Epithelial cell of esophagus (primary cell): ENCODE measurements at regions not wholly inside any gene's neighbourhood (a gene's known extent, or its start where the extent isn't known, plus 50 kb on each side); places are given as distances from the start of the nearest gene placed in this dataset.

Source experiments
- DNase-seq: peaks from one replicate; pipeline ENCODE4 v3.0.0; 2010; ENCODE audit warnings: low read depth
- H3K4me3 ChIP-seq: 2 replicates; pipeline ENCODE4 v1.5.1; 2011; ENCODE audit warnings: mild to moderate bottlenecking, low read length, control low read depth
- TF ChIP-seq, protein P1 (sequence below): IDR thresholded peaks from 2 replicates; pipeline ENCODE4 v1.5.1; 2011; ENCODE audit warnings: low read depth, mild to moderate bottlenecking, low read length, control low read depth, inconsistent platforms; ENCODE audit not compliant: insufficient read depth; ENCODE audit errors: missing control alignments

DNA sequence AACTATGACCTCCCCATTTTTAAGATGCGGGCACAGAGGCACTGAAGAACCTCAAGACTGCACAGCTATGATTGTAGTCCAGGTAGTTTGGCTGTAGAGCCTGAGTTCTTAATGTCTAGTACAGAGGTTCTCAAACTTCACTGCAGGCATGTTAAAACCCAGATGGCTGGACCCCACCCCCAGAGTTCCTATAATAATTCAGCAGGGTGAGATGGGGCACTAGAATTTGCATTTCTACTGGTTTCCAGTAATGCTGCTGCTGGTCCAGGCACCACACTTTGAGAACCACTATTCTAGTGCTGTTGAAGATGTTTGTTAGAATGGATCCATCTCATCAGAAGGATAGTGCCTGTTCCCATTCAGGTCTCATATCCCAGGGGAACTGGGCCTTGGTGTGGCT, 274.9 kb downstream of the ABHD5 start:
- H3K4me3 ChIP-seq = no peak overlapping the region
- TF ChIP-seq, protein P1, sequence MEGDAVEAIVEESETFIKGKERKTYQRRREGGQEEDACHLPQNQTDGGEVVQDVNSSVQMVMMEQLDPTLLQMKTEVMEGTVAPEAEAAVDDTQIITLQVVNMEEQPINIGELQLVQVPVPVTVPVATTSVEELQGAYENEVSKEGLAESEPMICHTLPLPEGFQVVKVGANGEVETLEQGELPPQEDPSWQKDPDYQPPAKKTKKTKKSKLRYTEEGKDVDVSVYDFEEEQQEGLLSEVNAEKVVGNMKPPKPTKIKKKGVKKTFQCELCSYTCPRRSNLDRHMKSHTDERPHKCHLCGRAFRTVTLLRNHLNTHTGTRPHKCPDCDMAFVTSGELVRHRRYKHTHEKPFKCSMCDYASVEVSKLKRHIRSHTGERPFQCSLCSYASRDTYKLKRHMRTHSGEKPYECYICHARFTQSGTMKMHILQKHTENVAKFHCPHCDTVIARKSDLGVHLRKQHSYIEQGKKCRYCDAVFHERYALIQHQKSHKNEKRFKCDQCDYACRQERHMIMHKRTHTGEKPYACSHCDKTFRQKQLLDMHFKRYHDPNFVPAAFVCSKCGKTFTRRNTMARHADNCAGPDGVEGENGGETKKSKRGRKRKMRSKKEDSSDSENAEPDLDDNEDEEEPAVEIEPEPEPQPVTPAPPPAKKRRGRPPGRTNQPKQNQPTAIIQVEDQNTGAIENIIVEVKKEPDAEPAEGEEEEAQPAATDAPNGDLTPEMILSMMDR = no peak
- DNase-seq = no peak

GRCh38 chr3:43966126-43966525, 275.4 kb downstream of the ABHD5 start:
- TF ChIP-seq, protein P1 = no peak
- no peak overlapping the region for H3K4me3 ChIP-seq
- no peak for DNase-seq

DNA sequence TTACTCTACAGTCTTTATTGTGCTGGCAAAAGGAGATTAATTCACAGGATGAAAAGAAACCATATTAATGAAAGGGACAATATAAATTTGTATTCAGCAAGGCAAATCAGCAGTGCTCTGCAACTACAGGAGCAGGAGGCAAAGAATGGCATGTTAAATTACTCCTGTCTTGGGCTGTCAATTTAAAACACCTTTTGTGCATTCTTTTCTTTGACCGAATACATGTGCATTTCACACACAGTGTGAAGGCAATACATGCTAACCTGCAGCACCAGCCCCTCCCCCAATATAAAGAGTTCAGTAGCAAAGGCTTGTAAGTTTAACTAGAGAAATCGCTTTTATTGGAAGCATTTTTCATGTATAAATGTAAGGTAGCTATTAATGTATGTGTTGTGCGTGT, 275.2 kb upstream of the TOPAZ1 start:
- DNase-seq = no peak
- TF ChIP-seq, protein P1 = no peak
- H3K4me3 ChIP-seq = no peak overlapping the region

GRCh38 chr3:43968465-43968864, 273.2 kb upstream of the TOPAZ1 start:
- H3K4me3 ChIP-seq = no peak overlapping the region
- TF ChIP-seq, protein P1 = no peak
- no peak for DNase-seq

DNA sequence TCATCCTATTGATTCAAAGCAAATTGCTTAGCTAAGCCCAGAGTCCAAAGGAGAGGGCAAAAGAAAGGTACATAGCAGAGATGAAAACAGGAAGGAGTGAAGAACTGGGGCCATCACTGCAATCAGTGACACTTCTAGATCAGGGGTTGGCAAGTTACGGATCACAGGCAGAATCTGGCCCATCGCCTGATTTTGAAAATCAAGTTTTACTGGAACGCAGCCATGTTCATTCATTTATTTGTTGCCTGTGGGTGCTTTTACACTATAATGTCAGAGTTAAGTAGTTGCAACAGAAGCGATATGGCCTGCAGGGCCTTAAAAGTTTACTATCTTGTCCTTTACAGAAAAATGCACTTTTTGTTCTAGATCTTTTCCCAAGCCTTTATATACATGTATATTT, 271.7 kb upstream of the TOPAZ1 start:
- DNase-seq = no peak
- no peak overlapping the region for H3K4me3 ChIP-seq
- TF ChIP-seq, protein P1 = no peak

GRCh38 chr3:43970351-43970750, 271.3 kb upstream of the TOPAZ1 start:
- H3K4me3 ChIP-seq = no peak overlapping the region
- DNase-seq = no peak

DNA sequence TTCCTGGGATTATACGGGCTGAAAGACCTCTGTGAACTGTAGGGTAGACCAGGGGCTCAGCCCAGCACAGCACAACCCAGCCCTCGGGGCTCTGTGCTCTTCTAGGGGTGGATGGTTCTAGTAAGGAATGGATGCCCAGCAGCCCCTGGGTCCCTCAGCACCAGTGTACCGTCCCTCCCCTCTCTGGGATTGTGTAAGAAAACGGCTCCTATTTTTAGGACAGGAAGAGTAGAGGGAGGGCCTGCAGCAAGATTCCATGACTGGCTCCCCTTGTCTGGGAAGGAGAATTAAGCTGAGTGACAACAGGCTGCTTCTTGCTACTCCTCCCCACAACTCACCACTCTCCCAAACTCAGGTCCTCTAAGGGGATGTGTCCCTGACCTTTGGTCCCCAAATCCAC, 270.8 kb upstream of the TOPAZ1 start:
- DNase-seq = no peak
- H3K4me3 ChIP-seq = no peak overlapping the region

More at GRCh38 chr3:43970351-43970750, 271.3 kb upstream of the TOPAZ1 start:
- TF ChIP-seq, protein P1 = no peak

More for the DNA sequence above, 270.8 kb upstream of the TOPAZ1 start:
- TF ChIP-seq, protein P1 = no peak
